NCI-H2227 (cell line): ENCODE measurements at regions not wholly inside any gene's neighbourhood (a gene's known extent, or its start where the extent isn't known, plus 50 kb on each side); places are given as distances from the start of the nearest gene placed in this dataset.

Experiments
- DNase-seq: peaks from one replicate; lab custom pipeline; 2025; ENCODE audit not compliant: unreplicated experiment; lab: John Stamatoyannopoulos, UW

DNA sequence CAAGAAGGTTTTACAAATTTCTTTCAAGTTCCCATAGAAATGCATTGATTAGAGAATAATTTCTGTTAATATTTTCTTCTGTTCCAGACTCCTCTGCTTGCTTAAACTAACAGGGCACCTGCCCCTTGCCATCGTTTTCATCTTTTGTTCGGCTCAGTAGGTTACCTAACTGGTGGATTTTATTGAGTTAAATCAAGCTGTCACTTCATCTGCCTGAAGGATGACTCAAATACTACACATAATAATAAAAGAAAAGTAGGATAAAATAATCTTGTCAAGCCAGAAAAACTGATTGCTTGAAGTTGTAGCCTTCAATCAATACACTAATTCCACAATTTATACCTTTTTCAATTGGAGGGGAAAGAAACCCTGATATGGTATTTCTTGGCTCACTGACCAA lies 234.0 kb downstream of the NR4A2 start:
- DNase-seq = no peak

DNA sequence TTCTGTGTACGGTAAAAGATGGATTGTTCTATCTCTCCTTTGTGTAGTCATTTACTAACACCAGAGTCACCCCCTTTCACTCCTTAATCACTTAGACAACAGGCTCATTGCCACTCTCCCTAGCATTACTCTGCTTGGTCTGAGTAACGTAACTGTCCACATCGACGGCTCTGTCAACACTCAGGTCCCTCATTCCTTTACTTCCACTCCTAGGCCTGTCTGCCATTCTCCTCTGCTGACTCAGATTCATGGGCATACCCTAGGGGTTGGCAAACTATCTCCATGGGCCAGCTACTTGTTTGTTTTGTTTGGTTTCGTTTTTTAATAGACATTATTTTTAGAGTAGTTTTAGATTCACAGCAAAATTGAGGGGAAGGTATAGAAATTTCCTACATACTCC lies 243.9 kb downstream of the NR4A2 start:
- no peak for DNase-seq

DNA sequence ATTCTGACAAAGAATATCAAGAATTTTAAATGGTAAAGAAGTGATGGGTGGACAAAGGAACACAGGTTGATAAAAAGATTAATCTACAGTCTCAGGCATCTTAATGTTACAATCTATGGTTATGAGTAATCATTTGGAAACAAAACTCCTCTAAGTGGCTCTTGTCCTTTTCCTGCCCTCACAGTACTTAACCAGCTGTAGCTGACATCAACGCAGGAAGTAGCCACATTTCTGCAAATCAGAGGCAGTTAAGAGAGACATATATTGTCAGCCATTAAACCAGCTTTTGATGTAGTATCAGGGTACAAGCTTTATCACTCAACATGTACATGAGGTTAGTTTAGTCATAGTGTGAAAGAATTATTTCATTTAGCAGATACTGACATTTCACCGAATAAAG lies 244.6 kb downstream of the NR4A2 start:
- DNase-seq = peak; percentile 80

DNA sequence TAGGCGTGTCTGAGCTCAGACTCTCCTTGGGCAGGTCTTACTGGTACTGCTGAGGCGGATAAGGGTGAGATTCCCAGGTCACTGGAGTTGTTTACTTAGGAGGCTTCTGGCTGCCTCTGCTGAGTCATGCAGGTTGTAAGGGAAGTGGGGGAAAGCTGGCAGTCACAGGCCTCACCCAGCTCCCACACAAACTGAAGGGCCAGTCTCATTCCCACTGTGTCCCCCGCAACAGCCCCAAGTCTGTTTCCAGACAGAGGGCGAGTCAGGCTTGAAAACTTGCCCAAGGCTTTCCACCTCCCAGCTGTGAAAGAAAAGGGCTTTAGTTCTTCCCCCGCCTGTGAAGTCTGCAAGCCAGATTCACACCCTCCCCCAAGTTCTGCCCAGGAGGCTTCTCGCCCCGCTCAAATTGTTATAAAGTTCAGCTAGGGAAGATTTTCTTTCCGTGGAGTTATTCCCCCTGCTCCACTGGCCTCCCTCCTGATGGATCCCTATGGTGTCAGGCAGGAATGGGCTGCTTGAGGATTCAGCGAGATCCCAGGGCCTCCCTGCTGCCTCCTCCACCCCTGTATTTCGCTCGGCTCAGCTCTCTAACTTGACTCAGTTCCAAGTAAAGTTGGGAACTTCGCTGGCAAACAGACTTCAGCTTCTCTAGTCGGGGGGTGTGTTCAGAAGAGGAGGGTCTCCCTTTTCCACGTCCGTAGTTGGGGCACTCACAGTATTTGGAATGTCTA lies 248.6 kb downstream of the NR4A2 start:
- no peak for DNase-seq

DNA sequence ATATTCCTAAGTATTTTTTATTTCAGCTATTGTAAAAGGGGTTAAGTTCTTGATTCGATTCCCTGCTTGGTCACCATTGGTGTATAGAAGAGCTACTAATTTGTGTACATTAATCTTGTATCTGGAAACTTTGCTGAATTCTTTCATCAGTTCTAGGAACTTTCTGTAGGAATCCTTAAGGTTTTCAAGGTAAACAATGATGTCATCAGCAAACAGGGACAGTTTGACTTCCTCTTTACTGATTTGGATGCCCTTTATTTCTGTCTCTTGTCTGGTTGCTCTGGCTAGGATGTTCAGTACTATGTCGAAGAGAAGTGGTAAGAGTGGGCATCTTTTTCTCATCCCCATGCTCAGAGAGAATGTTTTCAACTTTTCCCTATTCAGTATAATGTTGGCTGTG lies 252.7 kb downstream of the NR4A2 start:
- no peak for DNase-seq

DNA sequence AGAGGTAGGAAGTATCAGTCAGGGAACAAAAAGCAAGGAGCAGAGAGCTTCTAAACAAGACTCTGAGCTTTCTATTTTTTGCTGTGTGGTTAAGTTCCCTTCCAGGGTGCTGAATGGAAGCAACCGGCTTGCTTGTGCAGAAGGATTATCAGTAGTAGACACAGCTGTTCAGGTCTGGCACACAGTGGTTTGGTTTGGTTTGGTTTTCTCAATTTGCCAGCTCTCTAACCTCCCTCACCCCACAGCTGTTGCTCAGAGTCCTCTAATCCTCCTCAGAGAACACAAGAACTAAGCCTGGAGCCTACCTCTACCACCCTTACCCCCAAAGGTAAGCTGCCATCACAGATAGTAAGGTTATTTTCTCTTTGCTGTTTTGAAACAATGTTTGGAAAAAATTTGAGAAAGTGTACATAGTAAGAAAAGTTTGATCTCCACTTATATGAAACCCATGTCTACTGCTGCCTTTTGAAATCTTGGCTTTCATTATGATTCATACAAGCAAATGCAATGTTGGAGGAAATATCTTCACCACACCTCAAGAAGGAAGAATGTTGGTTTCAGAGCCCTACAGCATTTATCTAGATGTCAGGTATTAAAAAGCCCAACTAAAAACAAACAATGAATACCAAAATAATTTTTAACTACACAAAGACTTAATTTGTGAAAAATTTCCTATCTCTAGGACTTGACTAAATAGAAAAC lies 255.3 kb downstream of the NR4A2 start:
- no peak for DNase-seq

DNA sequence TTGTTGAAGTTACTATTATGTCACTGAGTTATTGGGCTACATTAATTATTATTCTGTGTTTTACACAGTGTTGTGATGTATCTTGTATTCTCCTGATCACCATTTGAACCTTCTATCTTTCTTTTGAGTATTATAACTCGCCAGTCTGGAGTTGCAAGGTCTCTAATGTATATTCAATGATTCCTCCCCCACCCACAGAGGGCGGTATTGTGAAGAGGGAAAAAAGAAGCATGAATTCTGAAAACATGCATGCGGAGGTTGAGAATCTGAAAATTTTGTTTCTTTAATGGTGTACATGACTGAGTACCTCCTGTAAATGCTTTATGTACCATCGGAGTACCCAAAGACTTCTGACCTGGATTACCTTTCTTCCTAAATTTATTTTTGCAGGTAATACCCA lies 266.6 kb downstream of the NR4A2 start:
- no peak for DNase-seq

DNA sequence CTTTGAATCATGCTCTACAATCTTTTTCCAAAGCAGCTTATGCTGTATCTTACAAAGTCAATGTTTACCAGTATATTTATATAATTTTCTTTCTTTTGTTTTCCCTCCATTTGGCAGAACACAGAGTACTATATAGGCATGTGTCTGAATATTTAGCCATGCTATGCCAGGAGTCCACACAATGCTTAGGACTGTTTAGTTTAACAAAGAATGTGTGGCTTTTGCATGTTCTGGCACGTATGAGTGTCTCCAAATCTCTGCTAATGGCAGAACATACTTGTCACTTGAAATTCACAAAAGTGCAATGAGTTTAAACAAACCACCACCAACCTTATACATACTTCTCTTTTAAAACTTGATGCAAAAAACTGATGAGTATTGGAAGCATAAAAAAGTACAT lies 268.0 kb downstream of the NR4A2 start:
- DNase-seq = no peak

DNA sequence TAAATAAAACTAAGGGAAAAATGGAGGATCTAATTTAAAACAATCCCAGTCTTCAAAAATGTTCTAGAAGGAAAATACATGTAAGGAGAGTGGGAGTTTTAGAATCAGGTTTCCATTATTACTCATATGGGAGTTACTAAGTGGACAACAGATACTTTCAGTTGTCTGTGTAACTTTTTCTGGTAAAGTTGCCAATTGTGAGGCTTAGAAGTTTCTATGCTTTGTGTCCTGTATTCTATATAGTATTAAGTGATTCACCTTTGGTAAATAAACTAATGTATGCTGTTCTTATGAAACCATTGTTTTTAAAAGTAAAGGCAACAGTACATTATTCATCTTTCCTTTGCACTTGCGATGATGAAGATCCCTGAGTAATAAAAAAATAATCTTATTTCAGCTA lies 274.9 kb downstream of the NR4A2 start:
- no peak for DNase-seq

DNA sequence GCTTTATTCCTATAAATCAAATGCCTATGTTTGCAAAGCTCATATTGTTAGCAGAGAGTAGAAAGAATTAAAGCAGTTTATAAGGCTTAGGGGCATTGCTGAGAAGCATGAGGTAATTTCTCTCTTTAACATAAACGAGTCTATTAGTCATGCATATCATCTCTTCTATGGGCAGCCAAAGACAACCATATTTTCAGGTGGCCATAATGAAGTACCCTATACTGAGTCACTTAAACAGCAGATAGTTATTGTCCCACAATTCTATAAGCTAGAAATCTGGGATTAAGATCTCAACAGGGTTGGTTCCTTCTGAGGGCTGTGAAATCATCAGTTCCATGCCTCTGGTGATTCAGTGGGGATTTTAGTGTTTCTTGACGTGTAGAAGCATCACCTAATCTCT lies 277.5 kb downstream of the NR4A2 start:
- DNase-seq = no peak

DNA sequence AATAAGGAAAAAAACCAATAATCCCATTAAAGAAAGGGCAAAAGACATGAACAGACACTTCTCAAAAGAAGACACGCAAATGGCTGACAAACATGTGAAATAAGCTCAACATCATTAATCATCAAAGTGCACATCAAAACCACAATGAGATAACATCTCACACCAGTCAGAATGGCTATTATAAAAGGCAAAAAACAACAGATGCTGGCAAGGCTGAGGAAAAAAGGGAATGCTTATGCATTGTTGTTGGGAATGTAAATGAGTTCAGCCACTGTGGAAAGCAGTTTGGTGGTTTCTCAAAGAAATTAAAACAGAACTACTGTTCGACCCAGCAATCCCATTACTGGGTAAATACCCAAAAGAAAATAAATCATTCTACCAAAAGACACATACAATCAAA lies 285.6 kb downstream of the NR4A2 start:
- DNase-seq = no peak

DNA sequence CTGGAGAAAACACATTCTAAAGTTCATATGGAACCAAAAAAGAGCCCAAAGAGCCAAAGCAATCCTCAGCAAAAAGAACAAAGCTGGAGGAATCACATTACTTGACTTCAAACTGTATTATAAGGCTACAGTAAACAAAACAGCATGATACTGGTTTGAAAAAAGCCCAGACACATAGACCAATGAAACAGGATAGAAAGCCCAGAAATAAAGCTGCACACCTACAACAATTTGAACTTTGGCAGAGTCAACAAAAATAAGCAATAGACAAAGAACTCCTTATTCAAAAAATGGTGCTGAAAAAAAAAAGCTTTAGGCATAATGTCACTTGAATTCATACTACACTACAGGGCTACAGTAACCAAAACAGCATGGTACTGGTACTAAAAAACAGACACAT lies 289.6 kb downstream of the NR4A2 start:
- DNase-seq = no peak

DNA sequence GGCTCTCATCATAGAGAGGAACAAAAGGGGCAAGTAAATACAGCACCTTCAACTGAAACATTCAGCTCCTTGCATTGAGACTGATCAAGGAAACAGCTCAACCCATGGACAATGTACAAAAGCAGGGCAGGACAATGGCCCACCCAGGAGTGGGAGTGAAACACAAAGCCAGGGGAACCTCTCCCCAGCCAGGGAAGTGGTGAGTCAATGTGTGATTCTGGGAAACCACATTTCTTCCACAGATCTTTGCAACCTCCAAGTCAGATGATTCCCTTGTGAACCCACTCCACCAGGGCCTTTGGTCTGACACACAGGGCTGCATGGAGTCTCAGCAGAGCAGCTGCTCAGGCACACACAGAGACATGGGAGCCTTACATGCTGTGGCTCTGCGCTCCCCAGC lies 294.5 kb downstream of the NR4A2 start:
- no peak for DNase-seq

DNA sequence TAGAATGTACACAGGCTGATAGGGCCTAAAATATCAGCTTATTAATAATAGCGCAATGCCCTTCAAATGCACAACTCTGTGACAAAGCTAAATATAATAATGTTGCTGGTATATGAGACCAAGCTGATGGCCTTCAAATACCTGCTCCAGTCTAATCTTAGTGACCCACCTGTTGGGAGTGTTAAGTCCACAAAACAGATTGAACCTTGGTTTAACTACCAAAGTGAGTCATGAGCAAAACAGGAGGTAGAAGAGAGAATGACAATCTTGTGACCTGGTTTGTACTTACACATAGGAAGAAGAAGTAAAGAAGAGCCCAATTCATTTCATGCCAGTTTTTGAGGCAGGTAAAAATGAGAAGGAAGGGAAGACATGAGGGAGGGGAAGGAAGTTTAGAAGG lies 295.0 kb downstream of the NR4A2 start:
- DNase-seq = no peak

DNA sequence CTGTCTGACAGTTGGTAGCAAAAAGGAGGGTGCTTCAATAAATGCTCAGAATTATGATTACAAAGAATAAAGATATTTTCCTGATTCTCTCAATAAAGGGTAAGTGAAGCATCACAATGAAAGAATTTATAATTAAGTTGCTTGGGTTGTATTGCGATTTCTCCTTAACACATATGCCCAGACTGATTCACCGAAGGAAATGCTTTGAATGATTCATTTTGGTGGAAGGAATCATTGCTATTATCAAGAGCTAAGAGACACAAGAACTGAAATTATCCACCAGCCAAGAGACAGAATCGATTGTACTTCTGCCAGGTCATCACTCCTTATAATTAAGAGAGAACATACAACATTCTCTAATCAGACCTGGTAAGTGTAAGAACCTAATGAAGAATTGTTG lies 301.4 kb downstream of the NR4A2 start:
- DNase-seq = no peak

DNA sequence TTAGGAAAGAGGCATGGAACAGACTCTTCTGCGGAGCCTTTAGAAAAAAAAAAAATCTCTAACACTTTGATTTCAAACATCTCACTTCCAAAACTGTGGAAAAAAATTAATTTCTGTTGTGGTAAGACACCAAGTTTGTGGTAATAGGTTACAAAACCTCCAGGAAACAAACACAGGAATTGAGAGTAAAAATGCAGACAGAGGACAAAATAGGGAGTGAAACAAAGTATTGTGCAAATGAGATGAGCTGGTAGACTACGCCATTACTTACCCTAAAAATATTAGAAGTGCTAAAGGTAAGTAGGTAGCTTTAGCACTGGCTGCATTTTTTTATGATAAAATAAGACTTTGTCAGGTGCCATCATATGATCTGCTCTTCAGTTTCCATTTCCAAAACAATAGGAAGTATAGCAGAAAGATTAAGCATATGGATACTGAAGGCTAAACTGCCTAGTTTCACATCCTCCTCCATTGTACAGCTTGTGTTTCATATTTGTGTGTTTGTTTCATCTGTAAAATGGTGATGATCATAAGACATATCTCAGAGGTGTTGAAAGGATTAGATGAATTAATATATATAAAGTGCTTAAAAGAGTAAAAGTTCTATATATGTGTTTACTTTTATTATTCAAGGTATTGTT lies 309.2 kb downstream of the NR4A2 start:
- DNase-seq = no peak

DNA sequence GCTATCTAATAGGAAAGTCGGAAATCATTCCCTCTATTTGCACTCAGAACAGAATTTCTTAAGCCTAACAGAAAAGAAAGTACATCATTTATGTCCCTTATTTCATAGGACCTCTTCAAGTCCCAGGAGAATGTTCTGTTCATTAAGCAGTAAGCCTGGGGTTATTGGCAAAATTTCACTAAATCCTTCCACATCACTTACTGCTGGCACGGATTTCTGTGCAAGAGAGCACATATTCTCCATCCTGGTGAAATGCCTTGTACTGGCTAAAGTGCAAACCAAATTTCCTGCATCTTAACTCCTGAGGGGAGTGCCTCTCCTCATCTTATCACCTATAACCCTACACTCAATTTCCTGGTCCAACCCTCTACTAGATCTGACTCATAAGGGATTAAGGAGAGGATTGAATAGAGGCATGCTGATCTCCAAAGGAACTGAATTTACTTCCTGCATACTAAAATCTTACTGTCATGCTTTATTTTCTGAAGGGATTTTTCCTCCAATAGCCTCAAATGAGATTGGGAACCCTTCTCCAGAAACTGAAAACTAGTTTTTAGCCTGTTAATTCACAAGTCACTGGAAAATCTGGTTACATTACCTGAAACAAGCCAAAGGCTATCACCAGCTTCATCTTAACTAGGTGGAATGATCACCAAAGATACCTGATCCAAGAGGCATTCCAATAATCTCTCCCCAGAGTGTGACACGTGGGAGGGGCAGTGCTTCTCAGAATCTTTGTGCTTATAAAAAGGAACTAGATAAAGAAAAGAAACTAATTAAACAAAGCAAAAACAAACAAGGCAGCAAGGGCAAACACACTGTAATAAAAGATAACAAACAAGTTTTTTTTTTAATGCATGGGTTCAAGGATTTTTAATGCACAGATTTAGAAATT lies 311.1 kb downstream of the NR4A2 start:
- DNase-seq = no peak

DNA sequence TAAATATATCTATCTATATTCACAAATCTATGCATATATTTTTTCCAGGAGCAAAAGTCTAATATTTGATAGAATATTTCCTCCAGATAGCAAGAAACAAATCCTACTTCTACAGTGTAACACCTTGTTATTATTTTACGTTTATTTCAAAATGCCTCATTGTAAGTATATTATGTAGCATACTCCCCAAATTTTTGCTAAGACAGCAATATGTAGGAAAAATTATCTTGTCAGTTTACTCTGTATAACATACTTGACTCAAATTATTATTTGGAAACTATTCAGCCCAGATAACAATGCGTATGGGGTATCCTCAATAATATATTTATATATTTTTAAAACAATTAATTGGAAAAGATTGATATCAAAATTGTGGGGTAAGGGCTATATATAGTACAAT lies 313.2 kb downstream of the NR4A2 start:
- no peak for DNase-seq

DNA sequence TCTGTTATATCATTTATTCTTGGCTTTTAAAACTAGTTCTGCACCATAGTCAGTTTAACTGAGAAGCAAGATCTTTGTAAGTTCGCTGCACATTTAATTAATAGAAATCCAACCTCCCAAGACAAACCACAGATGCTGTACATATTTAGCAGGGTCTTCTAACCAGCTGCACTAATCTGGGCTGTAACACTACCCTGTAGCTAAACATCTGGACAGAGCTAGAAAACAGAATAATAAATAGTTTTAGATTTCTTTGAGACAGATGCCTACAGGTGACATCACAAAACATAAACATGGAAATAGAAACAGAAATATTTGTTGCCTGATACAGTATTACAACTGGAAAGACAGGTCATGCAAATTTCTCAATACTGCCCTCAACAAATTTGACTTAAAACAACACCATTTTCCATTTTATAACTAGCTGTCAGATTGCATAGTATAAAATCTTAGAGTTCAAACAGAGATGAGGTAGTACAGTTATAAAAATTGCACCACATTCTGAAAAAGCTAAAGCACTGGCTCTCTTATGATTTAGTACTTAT lies 315.1 kb downstream of the NR4A2 start:
- DNase-seq = no peak

DNA sequence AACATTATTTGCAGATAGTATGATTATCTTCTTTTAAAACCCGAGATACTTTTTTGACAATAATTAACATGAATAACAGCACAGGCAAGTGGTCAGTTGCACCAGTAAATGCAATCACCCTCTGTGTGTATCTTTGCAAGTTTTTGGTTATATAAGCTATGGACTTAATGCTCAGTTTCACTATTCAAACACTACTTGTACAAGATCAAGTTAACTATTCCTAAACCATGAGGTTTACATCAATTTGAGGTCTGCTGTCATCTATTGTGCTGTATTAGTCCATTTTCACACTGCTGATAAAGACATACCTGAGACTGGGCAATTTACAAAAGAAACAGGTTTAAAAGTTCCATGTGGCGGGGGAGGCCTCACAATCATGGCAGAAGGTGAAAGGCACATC lies 323.2 kb downstream of the NR4A2 start:
- no peak for DNase-seq
